ENCODE measurements at regions not wholly inside any gene's neighbourhood (a gene's known extent, or its start where the extent isn't known, plus 50 kb on each side); places are given as distances from the start of the nearest gene placed in this dataset.
"Not testable (repeated sequence)": the region's sequence is repeated elsewhere in the genome, so short reads cannot be mapped to it uniquely, and the experiment has no call there.

DNA sequence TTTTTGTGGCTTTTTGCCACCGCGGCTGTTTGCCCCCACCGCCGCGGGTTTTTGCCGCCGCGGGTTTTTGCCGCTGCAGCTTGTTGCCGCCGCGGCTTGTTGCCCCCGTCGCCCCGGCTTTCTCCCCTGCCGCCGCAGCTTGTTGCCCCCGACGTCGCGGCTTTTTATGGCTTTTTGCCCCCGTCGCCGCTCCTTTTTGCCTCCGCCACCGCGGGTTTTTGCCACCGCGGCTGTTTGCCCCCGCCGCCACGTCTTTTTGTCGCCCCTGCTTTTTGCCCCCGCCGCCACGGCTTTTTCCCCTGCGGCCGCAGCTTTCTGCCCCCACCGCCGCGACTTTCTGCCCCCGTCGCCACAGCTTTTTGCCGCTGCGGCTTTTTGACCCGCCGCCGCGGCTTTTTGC is 149.5 kb downstream of the KCNJ18 start:
- no peak for ATAC-seq (ENCODE audit: low read depth in 2 of 2)
- H3K27ac Mint-ChIP-seq, result no peak overlapping the region
- Histone ChIP-seq H3K4me1 (ENCODE audit: control insufficient read depth, insufficient read depth, low read length, poor library complexity, severe bottlenecking) (no peaks in the 10 kb centered on the region), H3K36me3 (ENCODE audit: control insufficient read depth, insufficient read depth, low read length) (no peaks in the 10 kb centered on the region), H3K9me3 (ENCODE audit: control insufficient read depth in 2 of 2, low read length in 2 of 2) (peaks cover 2 to 14% of the 10 kb centered on the region in 2 experiments), H3K4me3 (ENCODE audit: low read depth, low read length) (no peak overlapping the region), H3K27me3 (ENCODE audit: control insufficient read depth, insufficient read depth, low read length) (no peaks in the 10 kb centered on the region), H3K27ac (ENCODE audit: insufficient read depth, low read length, poor library complexity, severe bottlenecking) (no peak overlapping the region)
- no peaks in the 10 kb centered on the region for H3K36me3 Mint-ChIP-seq
- no peaks in the 10 kb centered on the region for H3K27me3 Mint-ChIP-seq
- no peak overlapping the region for H3K4me3 Mint-ChIP-seq
- H3K9me3 Mint-ChIP-seq, result peaks cover 0 to 20% (median 5%) of the 10 kb centered on the region in 7 donors
- DNase-seq, result no peak
- no peaks in the 10 kb centered on the region for H3K4me1 Mint-ChIP-seq

DNA sequence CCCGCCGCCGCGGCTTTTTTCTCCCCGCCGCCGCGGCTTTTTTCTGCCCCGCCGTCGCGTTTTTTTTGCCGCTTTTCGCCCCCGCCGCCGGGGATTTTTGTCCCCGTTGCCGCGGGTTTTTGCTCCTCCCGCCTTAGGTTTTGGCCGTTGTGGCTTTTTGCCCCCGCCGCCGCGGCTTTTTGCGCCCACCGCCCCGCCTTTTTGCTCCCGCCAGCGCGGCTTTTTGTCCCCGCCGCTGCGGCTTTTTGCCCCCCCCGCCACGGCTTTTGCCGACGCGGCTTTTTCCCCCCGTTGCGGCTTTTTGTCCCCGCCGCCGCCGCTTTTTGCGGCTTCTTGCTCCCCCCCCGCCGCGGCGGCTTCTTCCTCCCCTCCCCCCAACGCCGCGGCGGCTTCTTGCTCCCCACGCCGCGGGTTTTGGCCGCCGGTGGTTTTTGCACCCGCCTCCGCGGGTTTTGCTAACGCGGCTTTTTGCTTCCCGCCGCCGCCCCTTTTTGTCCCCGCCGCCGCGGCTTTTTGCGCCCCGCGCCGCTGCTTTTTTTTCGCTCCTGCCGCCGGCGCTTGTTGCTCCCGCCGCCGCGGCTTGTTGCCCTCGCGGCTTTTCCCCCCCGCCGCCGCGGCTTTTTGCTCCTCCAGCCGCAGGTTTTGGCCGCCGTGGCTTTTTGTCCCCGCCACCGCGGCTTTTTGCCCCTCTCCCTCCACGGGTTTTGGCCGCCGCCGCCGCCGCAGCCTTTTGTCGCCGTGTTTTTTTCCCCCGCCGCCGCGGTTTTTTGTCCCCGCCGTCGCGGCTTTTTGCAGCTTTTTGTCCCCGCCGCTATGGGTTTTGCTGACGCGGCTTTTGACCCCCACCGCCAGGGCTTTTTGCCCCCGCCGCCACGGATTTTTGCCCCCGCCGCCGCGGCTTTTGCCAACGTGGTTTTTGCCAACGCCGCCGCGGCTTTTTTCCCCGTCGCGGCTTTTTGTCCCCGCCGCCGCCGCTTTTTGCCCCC is 150.3 kb downstream of the KCNJ18 start:
- no peak for ATAC-seq (ENCODE audit: low read depth in 2 of 2)
- no peaks in the 10 kb centered on the region for H3K4me1 Mint-ChIP-seq
- H3K36me3 Mint-ChIP-seq, result no peaks in the 10 kb centered on the region

DNA sequence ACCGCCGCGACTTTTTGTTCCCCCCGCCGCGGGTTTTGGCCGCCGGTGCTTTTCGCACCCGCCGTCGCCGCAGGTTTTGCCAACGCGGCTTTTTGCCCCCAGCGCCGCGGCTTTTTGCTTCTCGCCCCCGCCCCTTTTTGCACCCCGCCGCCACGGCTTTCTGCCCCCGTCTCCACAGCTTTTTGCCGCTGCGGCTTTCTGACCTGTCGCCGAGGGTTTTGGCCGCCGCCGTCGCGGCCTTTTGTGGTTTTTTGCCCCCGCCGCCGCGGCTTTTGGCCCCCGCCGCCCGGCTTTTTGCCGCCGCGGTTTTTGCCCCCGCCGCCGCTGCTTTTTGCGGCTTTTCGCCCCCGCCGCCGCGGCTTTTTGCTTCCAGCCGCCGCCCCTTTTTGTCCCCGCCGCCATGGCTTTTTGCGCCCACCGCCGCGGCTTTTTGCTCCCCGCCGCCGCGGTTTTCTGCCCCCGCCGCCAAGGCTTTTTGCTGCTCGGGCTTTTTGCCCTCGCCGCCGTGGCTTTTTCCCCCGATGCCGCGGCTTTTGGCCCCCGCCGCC is 151.1 kb downstream of the KCNJ18 start:
- Mint-ChIP-seq H3K27ac (no peak overlapping the region), H3K27me3 (no peaks in the 10 kb centered on the region), H3K36me3 (no peaks in the 10 kb centered on the region), H3K4me3 (no peak overlapping the region), H3K9me3 (peaks cover 0 to 21% (median 5%) of the 10 kb centered on the region in 7 donors), H3K4me1 (no peaks in the 10 kb centered on the region)
- Histone ChIP-seq H3K4me1 (ENCODE audit: control insufficient read depth, insufficient read depth, low read length, poor library complexity, severe bottlenecking) (no peaks in the 10 kb centered on the region), H3K4me3 (ENCODE audit: low read depth, low read length) (no peak overlapping the region), H3K27me3 (ENCODE audit: control insufficient read depth, insufficient read depth, low read length) (no peaks in the 10 kb centered on the region), H3K36me3 (ENCODE audit: control insufficient read depth, insufficient read depth, low read length) (no peaks in the 10 kb centered on the region), H3K9me3 (ENCODE audit: control insufficient read depth in 2 of 2, low read length in 2 of 2) (peaks cover 2 to 14% of the 10 kb centered on the region in 2 experiments), H3K27ac (ENCODE audit: insufficient read depth, low read length, poor library complexity, severe bottlenecking) (no peak overlapping the region)
- ATAC-seq (ENCODE audit: low read depth in 2 of 2) (no peak), DNase-seq (no peak)

More for the DNA sequence above, 150.3 kb downstream of the KCNJ18 start:
- no peak overlapping the region for H3K4me3 ChIP-seq (ENCODE audit: low read depth, low read length)
- H3K9me3 Mint-ChIP-seq, result peaks cover 0 to 21% (median 5%) of the 10 kb centered on the region in 7 donors
- H3K27me3 ChIP-seq (ENCODE audit: control insufficient read depth, insufficient read depth, low read length), result no peaks in the 10 kb centered on the region
- no peak overlapping the region for H3K27ac ChIP-seq (ENCODE audit: insufficient read depth, low read length, poor library complexity, severe bottlenecking)
- H3K4me3 Mint-ChIP-seq, result no peak overlapping the region
- H3K4me1 ChIP-seq (ENCODE audit: control insufficient read depth, insufficient read depth, low read length, poor library complexity, severe bottlenecking), result no peaks in the 10 kb centered on the region
- H3K36me3 ChIP-seq (ENCODE audit: control insufficient read depth, insufficient read depth, low read length), result no peaks in the 10 kb centered on the region
- no peak overlapping the region for H3K27ac Mint-ChIP-seq
- no peak for DNase-seq
- H3K9me3 ChIP-seq (ENCODE audit: control insufficient read depth in 2 of 2, low read length in 2 of 2), result peaks cover 2 to 14% of the 10 kb centered on the region in 2 experiments
- no peaks in the 10 kb centered on the region for H3K27me3 Mint-ChIP-seq

DNA sequence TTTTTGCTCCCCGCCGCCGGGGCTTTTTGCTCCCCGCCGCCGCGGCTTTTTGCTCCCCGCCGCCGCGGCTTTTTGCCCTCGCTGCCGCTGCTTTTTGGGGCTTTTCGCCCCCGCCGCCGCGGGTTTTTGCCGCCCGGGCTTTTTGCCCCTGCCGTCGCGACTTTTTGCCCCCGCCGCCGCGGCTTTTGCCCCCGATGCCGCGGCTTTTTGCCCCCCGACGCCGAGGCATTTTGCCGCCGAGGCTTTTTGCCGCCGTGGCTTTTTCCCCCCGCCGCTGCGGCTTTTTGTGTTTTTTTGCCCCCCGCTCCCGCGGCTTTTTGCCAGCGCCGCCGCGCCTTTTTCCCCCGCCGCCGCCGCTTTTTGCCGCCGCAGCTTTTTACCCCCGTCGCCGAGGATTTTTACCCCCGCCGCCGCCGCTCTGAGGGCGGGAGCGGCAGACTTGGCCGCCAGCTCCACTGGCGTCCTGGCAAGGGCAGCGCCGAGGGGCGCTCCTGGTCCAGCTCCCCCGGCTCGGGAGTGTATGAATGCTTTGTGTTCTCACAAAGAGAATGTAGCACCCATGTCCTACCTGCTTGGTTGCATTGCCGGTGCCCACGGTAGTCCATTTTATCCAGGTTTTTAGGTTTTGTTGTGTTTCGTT is 151.7 kb downstream of the KCNJ18 start:
- ATAC-seq (ENCODE audit: low read depth in 2 of 2) (no peak), DNase-seq (no peak)
- Histone ChIP-seq H3K27ac (ENCODE audit: insufficient read depth, low read length, poor library complexity, severe bottlenecking) (no peak overlapping the region), H3K9me3 (ENCODE audit: control insufficient read depth in 2 of 2, low read length in 2 of 2) (peaks cover 2 to 21% of the 10 kb centered on the region in 2 experiments), H3K27me3 (ENCODE audit: control insufficient read depth, insufficient read depth, low read length) (no peaks in the 10 kb centered on the region), H3K4me3 (ENCODE audit: low read depth, low read length) (no peak overlapping the region), H3K36me3 (ENCODE audit: control insufficient read depth, insufficient read depth, low read length) (no peaks in the 10 kb centered on the region), H3K4me1 (ENCODE audit: control insufficient read depth, insufficient read depth, low read length, poor library complexity, severe bottlenecking) (no peaks in the 10 kb centered on the region)
- Mint-ChIP-seq H3K27me3 (no peaks in the 10 kb centered on the region), H3K4me1 (no peaks in the 10 kb centered on the region), H3K27ac (no peak overlapping the region), H3K36me3 (no peaks in the 10 kb centered on the region), H3K4me3 (no peak overlapping the region), H3K9me3 (peaks cover 0 to 25% (median 5%) of the 10 kb centered on the region in 7 donors)

DNA sequence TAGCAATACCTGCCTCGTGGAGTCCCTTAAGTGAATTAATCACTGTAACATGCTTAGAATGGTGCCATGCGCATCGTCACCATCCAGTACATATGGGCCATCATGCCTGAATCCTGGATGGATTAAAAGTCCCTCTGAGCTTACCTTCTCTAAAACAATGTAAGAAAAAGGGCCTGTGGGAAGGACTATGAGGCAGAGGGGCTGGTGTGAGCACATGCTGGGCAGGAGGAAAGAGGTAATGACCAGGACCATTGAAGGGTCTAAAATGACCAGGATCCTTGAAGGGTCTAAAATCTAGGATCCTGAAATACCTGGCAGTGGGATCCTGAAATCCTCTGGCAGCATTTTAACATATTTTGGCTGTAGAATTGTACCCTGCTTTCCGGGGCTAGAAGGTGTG is 156.2 kb downstream of the KCNJ18 start:
- not testable (repeated sequence) for H3K27ac Mint-ChIP-seq; H3K27ac ChIP-seq (ENCODE audit: insufficient read depth, low read length, poor library complexity, severe bottlenecking); H3K4me3 Mint-ChIP-seq; H3K36me3 ChIP-seq (ENCODE audit: control insufficient read depth, insufficient read depth, low read length); ATAC-seq (ENCODE audit: low read depth in 2 of 2); H3K4me3 ChIP-seq (ENCODE audit: low read depth, low read length); H3K4me1 ChIP-seq (ENCODE audit: control insufficient read depth, insufficient read depth, low read length, poor library complexity, severe bottlenecking); H3K27me3 ChIP-seq (ENCODE audit: control insufficient read depth, insufficient read depth, low read length); H3K4me1 Mint-ChIP-seq; H3K36me3 Mint-ChIP-seq; H3K27me3 Mint-ChIP-seq; DNase-seq
- H3K9me3 Mint-ChIP-seq, result peaks cover 0 to 27% (median 10%) of the 10 kb centered on the region in 7 donors
- peaks cover 2 to 13% of the 10 kb centered on the region in 2 experiments for H3K9me3 ChIP-seq (ENCODE audit: control insufficient read depth in 2 of 2, low read length in 2 of 2)

DNA sequence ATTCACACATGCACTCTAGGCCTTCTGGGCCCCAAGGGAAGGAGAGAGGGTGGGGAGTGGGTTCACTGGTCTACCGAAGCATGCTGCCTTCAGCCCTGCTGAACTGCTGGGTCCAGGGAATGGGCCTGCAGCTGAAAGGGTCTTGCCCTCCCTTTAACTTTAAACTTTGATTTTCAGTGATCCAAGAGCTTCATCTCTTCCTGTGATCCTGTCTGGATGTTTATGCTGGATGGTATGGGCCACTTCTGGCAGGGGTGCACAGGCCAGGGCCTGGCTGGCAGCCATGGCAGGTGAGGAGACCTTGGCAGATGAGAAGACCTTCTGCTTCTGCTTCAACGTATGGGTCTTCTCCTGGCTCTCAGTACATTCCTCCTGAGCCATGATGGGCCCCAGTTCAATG is 156.7 kb downstream of the KCNJ18 start:
- not testable (repeated sequence) for H3K27me3 Mint-ChIP-seq; H3K36me3 ChIP-seq (ENCODE audit: control insufficient read depth, insufficient read depth, low read length); DNase-seq; H3K4me3 ChIP-seq (ENCODE audit: low read depth, low read length); H3K27me3 ChIP-seq (ENCODE audit: control insufficient read depth, insufficient read depth, low read length); H3K4me1 Mint-ChIP-seq; H3K27ac ChIP-seq (ENCODE audit: insufficient read depth, low read length, poor library complexity, severe bottlenecking); H3K4me1 ChIP-seq (ENCODE audit: control insufficient read depth, insufficient read depth, low read length, poor library complexity, severe bottlenecking); H3K27ac Mint-ChIP-seq; H3K4me3 Mint-ChIP-seq; H3K36me3 Mint-ChIP-seq; ATAC-seq (ENCODE audit: low read depth in 2 of 2)
- peaks cover 2 to 13% of the 10 kb centered on the region in 2 experiments for H3K9me3 ChIP-seq (ENCODE audit: control insufficient read depth in 2 of 2, low read length in 2 of 2)
- H3K9me3 Mint-ChIP-seq, result peaks cover 0 to 27% (median 10%) of the 10 kb centered on the region in 7 donors

DNA sequence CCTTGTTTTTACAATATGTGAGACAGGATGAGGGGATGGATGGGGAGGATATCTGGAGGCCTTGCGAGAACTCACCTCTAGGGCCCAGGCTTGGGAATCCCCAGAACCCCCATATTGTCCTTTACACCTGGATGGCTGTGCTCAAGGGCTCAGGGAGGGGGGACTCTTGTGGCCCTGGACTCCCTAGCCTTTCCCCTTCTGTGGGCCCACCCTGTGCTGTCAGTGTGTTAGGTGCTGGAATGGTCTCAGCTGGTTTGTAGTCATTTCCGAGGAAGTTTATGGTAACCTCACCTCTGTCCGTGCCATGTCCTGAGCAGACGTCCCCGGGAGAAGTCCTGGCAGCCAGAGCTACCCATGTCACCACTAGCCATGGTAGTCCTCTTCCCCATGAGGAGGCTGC is 158.3 kb downstream of the KCNJ18 start:
- not testable (repeated sequence) for DNase-seq, H3K4me3 Mint-ChIP-seq
- H3K9me3 Mint-ChIP-seq, result peaks cover 0 to 17% (median 5%) of the 10 kb centered on the region in 7 donors

More for the DNA sequence above, 158.3 kb downstream of the KCNJ18 start:
- not testable (repeated sequence) for H3K36me3 ChIP-seq (ENCODE audit: control insufficient read depth, insufficient read depth, low read length); H3K4me3 ChIP-seq (ENCODE audit: low read depth, low read length); H3K27ac ChIP-seq (ENCODE audit: insufficient read depth, low read length, poor library complexity, severe bottlenecking); H3K27ac Mint-ChIP-seq; H3K4me1 Mint-ChIP-seq; ATAC-seq (ENCODE audit: low read depth in 2 of 2); H3K27me3 ChIP-seq (ENCODE audit: control insufficient read depth, insufficient read depth, low read length); H3K9me3 ChIP-seq (ENCODE audit: control insufficient read depth in 2 of 2, low read length in 2 of 2); H3K27me3 Mint-ChIP-seq; H3K36me3 Mint-ChIP-seq; H3K4me1 ChIP-seq (ENCODE audit: control insufficient read depth, insufficient read depth, low read length, poor library complexity, severe bottlenecking)

All from CD4-positive, CD25-positive, alpha-beta regulatory T cell (primary cell).